GOT3 (cell line): ENCODE measurements at regions not wholly inside any gene's neighbourhood (a gene's known extent, or its start where the extent isn't known, plus 50 kb on each side); places are given as distances from the start of the nearest gene placed in this dataset.

Source experiments
- DNase-seq: peaks from one replicate; lab custom pipeline; 2025; ENCODE audit warnings: mixed read lengths; lab: John Stamatoyannopoulos, UW

- DNase-seq: no peak
Observed at GRCh38 chr5:141800617-141801016, 77.6 kb downstream of the PCDH1 start.

DNA sequence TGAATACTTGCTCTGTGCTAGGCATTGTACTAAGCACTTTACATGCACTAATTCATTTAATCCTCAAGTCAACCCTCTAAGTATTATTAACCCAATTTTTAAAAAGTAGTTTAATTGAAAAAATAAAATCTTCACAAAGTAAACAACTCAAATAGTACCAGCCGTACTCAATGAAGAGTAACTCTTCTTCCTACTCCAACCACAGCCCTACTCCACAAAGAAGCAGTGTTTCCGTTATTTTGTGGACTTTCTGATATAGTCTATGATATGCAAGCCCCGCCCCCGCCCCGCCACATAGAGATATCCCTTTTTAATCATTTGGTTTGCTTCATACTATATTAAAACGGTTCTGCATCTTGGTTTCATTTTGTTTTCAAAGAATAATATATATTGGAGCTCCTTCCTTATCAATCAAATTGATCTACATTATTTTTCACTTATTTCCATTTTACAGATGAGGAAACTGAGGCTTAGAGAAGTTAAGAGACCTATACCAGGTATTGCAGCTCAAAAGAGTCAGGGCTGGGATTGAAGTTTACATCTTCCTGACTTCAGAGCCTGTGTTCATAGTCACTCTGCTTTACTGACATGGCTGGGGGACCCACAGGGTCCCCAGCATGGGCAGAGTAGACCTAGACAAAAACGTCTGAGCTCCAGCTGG is 78.6 kb downstream of the PCDH1 start:
- DNase-seq: no peak

GRCh38 chr5:141797425-141797824 is 80.8 kb downstream of the PCDH1 start:
- no peak for DNase-seq

DNA sequence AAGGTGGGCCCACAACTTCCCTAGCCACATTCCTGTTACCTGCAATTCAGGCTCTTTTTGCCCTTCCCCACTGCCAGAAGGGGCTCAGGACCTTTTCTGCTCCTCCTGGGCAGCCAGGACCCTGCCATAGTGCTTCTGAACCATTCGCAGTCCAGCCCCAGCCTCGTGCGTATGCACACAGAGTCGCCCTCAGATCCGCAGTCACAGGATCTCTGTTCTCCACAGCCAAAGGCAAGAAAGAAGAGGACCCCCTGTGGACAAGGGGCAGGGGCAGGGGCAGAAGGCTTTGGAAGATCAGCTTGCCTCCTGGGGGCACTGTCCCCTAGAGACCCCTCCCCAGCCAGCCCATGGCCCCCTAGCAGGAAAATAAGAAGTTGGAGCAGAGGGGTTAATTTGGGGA is 82.8 kb downstream of the PCDH1 start:
- no peak for DNase-seq

DNA sequence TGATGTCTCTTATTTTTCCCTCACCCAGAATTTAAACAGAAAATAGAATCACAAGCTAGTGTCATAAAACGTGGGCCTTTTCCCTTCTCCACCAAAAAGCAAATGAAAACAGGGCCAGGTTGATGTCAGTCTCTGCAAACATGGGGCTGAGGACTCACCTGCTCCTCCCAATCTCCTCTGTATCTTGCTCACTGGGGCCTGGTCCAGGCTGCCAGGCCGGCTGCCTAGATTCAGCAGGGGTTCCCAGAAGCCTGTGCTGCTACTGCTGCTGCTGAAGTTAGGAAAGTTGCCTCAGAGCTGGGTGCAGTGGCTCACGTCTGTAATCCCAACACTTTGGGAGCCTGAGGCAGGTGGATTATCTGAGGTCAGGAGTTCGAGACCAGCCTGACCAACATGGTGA is 84.3 kb downstream of the PCDH1 start:
- no peak for DNase-seq

- DNase-seq: no peak
Observed at GRCh38 chr5:141793403-141793802, 84.8 kb downstream of the PCDH1 start.

DNA sequence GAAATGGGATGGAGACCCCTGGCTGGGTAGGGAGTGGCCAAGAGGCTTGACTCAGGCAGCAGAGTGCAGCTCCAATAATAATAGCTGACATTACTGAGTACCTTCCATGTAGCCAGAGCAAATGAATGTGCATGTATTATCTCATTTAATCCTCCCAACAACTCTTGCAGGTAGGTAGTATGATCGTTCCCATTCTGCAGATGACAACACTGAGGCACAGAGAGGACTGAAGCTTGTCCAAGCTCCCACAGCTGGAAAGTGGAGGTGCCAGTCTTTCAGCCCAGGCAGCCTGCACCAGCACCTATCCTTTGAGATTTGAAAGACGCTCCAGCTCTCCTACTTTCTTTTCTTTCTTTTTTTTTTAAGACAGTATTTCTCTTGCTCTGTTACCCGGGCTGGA is 87.6 kb downstream of the PCDH1 start:
- no peak for DNase-seq

GRCh38 chr5:141789330-141789729 is 88.9 kb downstream of the PCDH1 start:
- DNase-seq: no peak

GRCh38 chr5:141788296-141788970 is 89.8 kb downstream of the PCDH1 start:
- no peak for DNase-seq

DNA sequence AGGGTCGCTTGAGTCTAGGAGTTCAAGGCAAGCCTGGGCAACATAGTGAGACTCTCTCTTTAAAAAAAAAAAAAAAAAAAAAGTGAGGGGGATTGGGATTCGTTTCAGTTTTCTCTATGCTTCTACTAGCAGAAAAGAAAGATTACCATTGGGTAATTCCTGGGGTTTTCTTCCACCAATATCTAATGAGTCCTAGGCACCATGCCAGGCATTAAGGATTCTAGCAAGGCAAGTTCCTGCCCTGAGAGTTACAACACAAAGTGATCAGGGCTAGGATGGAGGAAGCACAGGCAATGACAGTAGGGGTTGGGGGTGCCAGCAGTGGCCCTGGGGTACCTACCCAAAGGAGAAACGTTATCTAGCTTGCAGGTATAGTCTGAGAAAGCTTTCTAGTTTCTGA is 90.8 kb downstream of the PCDH1 start:
- DNase-seq: no peak

GRCh38 chr5:141786700-141787099 is 91.5 kb downstream of the PCDH1 start:
- DNase-seq: no peak

GRCh38 chr5:141785711-141786110 is 92.5 kb downstream of the PCDH1 start:
- no peak for DNase-seq

GRCh38 chr5:141785135-141785534 is 93.1 kb downstream of the PCDH1 start:
- no peak for DNase-seq

- DNase-seq: no peak
Observed at GRCh38 chr5:141784529-141784928, 93.7 kb downstream of the PCDH1 start.

DNA sequence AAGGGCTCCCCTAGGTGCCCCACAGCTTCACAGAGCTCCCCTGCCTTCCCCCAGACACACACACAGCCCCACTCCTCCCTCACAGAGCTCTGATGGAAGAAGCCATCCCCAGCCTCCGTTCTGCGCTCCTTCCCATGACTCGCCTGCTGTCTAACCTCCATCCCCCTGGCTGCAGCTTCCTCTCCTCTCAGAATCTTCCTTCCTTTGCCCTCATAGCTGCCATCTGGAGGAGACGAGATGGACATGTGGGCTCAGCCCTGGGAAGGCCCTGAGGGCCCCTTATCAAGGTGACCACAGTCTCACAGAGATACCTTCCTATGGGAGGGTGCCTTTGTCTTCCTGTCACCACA is 94.3 kb downstream of the PCDH1 start:
- no peak for DNase-seq

DNA sequence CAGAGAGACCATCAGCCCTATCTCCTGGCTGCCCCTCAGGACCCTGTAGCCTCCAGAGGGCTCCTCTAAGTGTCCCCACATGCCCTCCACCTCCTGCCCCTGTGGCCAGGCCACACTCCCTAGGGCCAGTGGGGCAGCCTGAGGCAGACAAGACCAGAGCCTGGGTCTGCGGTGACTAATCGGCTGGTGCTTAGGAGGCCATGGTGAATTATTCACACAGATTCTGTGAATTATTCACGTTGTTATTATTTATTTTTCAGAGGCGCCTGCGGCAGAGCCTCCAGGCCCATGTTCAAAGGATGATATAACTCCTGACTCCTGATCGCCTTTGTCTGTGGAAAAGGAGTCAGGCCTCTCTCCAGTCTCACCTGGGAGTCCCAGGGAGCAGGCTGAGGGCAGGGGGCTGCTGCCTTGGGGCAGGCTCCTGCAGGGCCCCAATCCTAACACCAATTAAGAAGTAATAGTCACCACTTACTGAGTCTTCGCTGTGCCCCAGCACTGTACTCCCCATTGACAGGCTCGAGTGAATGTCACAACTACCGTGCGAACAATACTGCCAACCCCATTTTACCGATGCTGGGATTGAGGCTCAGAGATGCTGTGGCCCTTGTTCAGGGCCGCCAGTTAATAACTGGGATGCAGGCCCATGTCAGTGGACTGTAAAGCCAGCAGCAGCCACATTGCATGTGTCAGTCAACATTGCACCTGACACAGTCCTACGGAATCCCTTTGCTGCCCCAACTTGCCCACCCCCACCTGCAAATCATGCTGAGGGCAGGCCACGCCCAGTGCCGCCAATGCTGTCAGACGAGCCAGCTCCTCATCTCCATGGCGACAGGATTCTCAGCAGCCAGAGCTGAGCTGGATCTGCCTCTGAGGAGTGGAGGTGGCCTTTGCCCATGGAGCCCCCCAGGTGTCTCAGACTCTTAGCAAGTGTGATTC is 94.9 kb downstream of the PCDH1 start:
- no peak for DNase-seq

- no peak for DNase-seq
Observed at GRCh38 chr5:141781910-141782309, 96.3 kb downstream of the PCDH1 start.

GRCh38 chr5:141780952-141781781 is 97.0 kb downstream of the PCDH1 start:
- DNase-seq: no peak

- no peak for DNase-seq
Observed at GRCh38 chr5:141780240-141780951, 97.8 kb downstream of the PCDH1 start.

DNA sequence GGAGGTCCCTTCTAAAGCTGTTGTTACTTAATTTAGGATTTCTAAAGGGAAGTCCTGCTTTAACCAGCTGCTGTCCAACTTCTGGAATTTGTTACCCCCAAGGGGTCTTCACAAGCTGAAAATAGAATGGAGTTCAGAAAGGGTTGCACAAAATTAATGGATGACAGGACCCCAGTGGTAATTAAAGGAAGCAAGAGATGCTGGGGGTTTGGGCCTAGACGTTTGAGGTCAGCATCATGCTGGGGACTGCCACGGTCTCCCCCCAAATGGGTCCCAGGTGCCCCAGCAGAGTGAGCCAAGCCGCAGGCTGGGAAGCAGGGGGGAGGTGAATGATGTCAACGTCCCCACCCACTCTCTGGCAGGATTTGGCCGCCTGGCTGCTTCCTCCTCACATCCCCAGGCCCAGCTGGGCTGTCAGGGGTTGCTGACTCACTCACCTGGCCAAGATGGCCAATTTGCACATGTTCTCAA is 97.5 kb upstream of the ARAP3 start:
- no peak for DNase-seq

DNA sequence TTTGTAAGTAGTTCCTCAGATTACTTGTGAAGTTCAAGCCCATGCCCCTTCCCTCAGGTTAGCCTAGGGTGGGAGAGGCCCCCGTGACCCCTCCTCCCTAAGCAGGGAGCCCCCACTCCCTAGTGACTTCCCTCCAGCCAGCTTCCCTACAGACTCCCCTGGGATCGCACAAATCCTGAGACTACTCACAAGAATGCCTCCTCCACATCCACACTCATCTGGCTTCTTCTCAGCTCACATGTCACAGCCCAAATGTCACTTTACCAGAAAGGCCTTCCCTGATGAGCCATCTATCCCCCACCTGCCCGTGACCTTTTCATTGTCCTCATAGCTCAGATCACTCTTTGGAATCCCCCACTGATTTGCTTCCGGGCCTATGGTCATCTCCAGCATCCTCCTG is 96.7 kb upstream of the ARAP3 start:
- no peak for DNase-seq
